ENCODE measurements at regions not wholly inside any gene's neighbourhood (a gene's known extent, or its start where the extent isn't known, plus 50 kb on each side); places are given as distances from the start of the nearest gene placed in this dataset.

GRCh38 chr10:118495499-118495898 lies 99.9 kb downstream of the PRLHR start (continued):
- TF ChIP-seq E2F8 (IDR thresholded peaks at IDR 0.05; ENCODE audit: low read depth, partially characterized antibody) (no peak), ZBTB11 (CRISPR knock-in tag; IDR thresholded peaks at IDR 0.05) (no peak), RNF2 (IDR thresholded peaks at IDR 0.05) (no peak), ZNF445 (CRISPR knock-in tag; IDR thresholded peaks at IDR 0.05; ENCODE audit: low read depth) (no peak), KDM2B (CRISPR knock-in tag; IDR thresholded peaks at IDR 0.05) (no peak), PKNOX1 (IDR thresholded peaks at IDR 0.05) (no peak), TAF1 (IDR thresholded peaks at IDR 0.05; ENCODE audit: control insufficient read depth, extremely low read depth, insufficient read depth, low read length, severe bottlenecking) (no peak), HINFP (tag; conservative IDR thresholded peaks at IDR 0.05; ENCODE audit: low read depth) (no peak), PHB2 (IDR thresholded peaks at IDR 0.05; ENCODE audit: low read depth) (no peak), SOX6 (IDR thresholded peaks at IDR 0.05) (0 out of 2 replicates have a peak, but pooled peaks have one; percentile 20), ZNF785 (CRISPR knock-in tag; IDR thresholded peaks at IDR 0.05) (no peak), ELF4 (CRISPR knock-in tag; IDR thresholded peaks at IDR 0.05) (no peak), ZBTB9 (CRISPR knock-in tag; IDR thresholded peaks at IDR 0.05) (no peak), DLX4 (CRISPR knock-in tag; IDR thresholded peaks at IDR 0.05) (no peak), ZNF717 (CRISPR knock-in tag; IDR thresholded peaks at IDR 0.05) (no peak), ZNF174 (CRISPR knock-in tag; IDR thresholded peaks at IDR 0.05) (no peak), NCOA2 (IDR thresholded peaks at IDR 0.05; ENCODE audit: partially characterized antibody in 2 of 2) (no peak), MCM3 (IDR thresholded peaks at IDR 0.05) (no peak), SMAD1 (IDR thresholded peaks at IDR 0.05; ENCODE audit: low read depth, low read length, partially characterized antibody) (no peak)

Measured in K562 (cell line).